Nephron progenitor cell (in vitro differentiated cells): ENCODE measurements at regions not wholly inside any gene's neighbourhood (a gene's known extent, or its start where the extent isn't known, plus 50 kb on each side); places are given as distances from the start of the nearest gene placed in this dataset.

Source experiments
- DNase-seq: peaks from one replicate; pipeline ENCODE4 v3.0.0; 2021
- H3K27ac Mint-ChIP-seq: 2 replicates; pipeline ENCODE4 v1.8.0; 2021; ENCODE audit warnings: mild to moderate bottlenecking, moderate library complexity, mixed read lengths
- H3K27me3 Mint-ChIP-seq: 2 replicates; pipeline ENCODE4 v1.8.0; 2021; ENCODE audit warnings: mild to moderate bottlenecking, low read depth, mixed read lengths; ENCODE audit not compliant: poor library complexity
- H3K36me3 Mint-ChIP-seq: 2 replicates; pipeline ENCODE4 v1.8.0; 2021; ENCODE audit warnings: low read depth, mixed read lengths
- H3K4me1 Mint-ChIP-seq: 2 replicates; pipeline ENCODE4 v1.8.0; 2021; ENCODE audit warnings: mixed read lengths
- H3K4me3 Mint-ChIP-seq: 2 replicates; pipeline ENCODE4 v1.8.0; 2021; ENCODE audit warnings: mild to moderate bottlenecking, moderate library complexity, mixed read lengths
- H3K9me3 Mint-ChIP-seq: 2 replicates; pipeline ENCODE4 v1.8.0; 2021; ENCODE audit warnings: mild to moderate bottlenecking, moderate library complexity, mixed read lengths
- CTCF ChIP-seq: fragments of 200-600 bp; sonication (generic); IDR thresholded peaks from 2 replicates; pipeline ENCODE4 v1.5.0; 2021; ENCODE audit warnings: antibody characterized with exemption

GRCh38 chr13:81393721-81394120, 1052.8 kb upstream of the SPRY2 start:
- Mint-ChIP-seq H3K9me3 (peaks cover 6% of the 10 kb centered on the region), H3K4me1 (peaks cover 36% of the 10 kb centered on the region), H3K27ac (peak overlapping the region; percentile 64), H3K4me3 (no peak overlapping the region), H3K27me3 (no peaks in the 10 kb centered on the region), H3K36me3 (no peaks in the 10 kb centered on the region)
- no peak for DNase-seq
- no peak for TF ChIP-seq CTCF

DNA sequence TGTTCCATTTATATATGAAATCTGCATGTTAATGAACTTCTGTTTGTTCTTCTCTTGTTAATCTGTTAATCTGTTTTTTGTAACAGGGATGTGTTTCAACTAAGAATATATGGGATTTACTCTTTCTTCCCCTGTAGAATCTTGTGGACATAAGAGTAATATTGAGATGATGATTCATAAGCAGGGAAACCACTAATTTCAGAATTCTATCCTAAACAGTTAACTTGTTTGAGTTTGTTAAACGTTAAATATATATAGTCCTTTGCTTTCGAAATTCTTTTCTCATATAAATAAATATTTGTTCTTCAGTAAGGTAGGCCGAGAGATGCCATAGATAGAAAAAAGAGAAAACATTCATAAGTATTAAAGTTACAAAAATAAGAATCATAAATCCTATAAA, 1052.2 kb upstream of the SPRY2 start:
- Mint-ChIP-seq H3K36me3 (no peaks in the 10 kb centered on the region), H3K4me3 (peak overlapping the region; percentile 3), H3K4me1 (peaks cover 36% of the 10 kb centered on the region), H3K27ac (peak overlapping the region; percentile 64), H3K27me3 (no peaks in the 10 kb centered on the region), H3K9me3 (peaks cover 6% of the 10 kb centered on the region)
- no peak for DNase-seq
- TF ChIP-seq CTCF = no peak

- Mint-ChIP-seq H3K9me3 (no peaks in the 10 kb centered on the region), H3K27me3 (no peaks in the 10 kb centered on the region), H3K4me1 (peaks cover 5% of the 10 kb centered on the region), H3K27ac (no peak overlapping the region), H3K4me3 (no peak overlapping the region), H3K36me3 (no peaks in the 10 kb centered on the region)
- DNase-seq = no peak
- no peak for TF ChIP-seq CTCF
These were observed 1047.5 kb upstream of the SPRY2 start for GRCh38 chr13:81388400-81388799.

DNA sequence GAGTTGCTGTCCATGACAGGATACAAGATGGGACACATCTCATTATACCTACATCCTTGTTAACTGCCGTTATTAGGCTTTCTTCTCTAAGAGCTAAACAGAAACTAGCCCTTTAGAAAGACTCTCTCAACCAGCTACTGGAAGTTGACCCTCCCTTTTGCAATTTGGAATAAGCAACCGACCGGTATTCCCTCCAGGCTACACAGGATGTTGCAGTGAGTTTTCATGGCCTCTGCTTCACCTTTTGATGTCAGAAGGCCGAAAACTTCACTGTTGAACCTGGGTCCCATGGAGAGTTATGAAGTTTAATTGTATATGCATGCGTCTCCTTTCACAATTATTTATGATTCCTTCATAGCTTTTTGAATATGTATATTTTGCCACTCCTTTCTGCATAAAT, 1042.5 kb upstream of the SPRY2 start:
- H3K4me3 Mint-ChIP-seq = no peak overlapping the region
- H3K4me1 Mint-ChIP-seq = no peaks in the 10 kb centered on the region
- H3K36me3 Mint-ChIP-seq = no peaks in the 10 kb centered on the region
- H3K27me3 Mint-ChIP-seq = no peaks in the 10 kb centered on the region
- DNase-seq = no peak
- no peaks in the 10 kb centered on the region for H3K9me3 Mint-ChIP-seq
- TF ChIP-seq CTCF = no peak
- no peak overlapping the region for H3K27ac Mint-ChIP-seq

GRCh38 chr13:81382246-81382645, 1041.3 kb upstream of the SPRY2 start:
- H3K4me3 Mint-ChIP-seq = no peak overlapping the region
- no peak overlapping the region for H3K27ac Mint-ChIP-seq
- H3K36me3 Mint-ChIP-seq = no peaks in the 10 kb centered on the region
- no peak for DNase-seq
- no peaks in the 10 kb centered on the region for H3K27me3 Mint-ChIP-seq
- H3K4me1 Mint-ChIP-seq = no peaks in the 10 kb centered on the region
- no peaks in the 10 kb centered on the region for H3K9me3 Mint-ChIP-seq
- TF ChIP-seq CTCF = no peak

DNA sequence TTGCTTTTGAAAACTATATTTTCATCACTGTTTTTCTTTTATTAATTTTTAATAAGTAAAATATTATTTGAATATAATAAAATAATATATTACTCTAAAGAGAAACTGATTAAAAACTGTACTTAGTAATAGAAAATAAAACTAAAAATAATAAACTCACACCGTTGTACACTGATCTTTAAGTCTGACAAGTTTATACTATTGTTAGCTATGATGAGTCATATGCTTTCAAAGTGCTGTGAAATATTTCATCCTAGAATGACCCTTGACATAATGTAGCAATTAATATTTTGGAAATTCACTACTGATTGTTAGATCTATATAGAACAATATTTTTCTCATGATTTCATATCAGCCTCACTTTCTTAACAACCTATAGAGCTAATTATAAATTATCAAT, 1040.6 kb upstream of the SPRY2 start:
- H3K36me3 Mint-ChIP-seq = no peaks in the 10 kb centered on the region
- no peak overlapping the region for H3K4me3 Mint-ChIP-seq
- no peaks in the 10 kb centered on the region for H3K9me3 Mint-ChIP-seq
- no peaks in the 10 kb centered on the region for H3K4me1 Mint-ChIP-seq
- no peak for DNase-seq
- TF ChIP-seq CTCF = no peak
- H3K27ac Mint-ChIP-seq = no peak overlapping the region
- H3K27me3 Mint-ChIP-seq = no peaks in the 10 kb centered on the region
